ENCODE measurements at regions not wholly inside any gene's neighbourhood (a gene's known extent, or its start where the extent isn't known, plus 50 kb on each side); places are given as distances from the start of the nearest gene placed in this dataset.

DNA sequence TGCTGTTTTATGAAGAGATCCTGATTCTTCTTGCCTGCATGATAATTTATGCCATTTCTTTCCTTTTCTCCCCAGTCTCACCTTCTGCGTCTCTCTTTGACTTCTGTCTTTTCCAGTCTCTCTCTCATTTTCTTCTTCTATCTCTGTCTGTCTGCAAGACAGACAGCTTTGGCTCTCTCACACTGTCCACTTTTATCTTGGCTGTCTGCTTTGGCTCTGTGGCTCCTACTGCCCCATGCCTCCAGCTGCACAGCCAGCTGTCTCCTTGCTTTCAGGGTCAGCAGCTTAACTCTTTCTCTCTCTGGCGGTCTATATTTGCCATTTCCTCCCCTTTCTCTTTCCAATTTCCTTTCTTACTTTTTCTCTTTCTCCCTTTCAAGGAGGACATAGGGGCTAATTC is 971.1 kb upstream of the COX7C start:
- ATAC-seq (no peak), DNase-seq (ENCODE audit: low read depth, low spot score) (no peak)
- in situ Hi-C loops (cut with HindIII; ENCODE audit: low pct_unique_long_range_greater_than_20kb, low sequenced_read_pairs) = no loop called here
- CTCF ChIA-PET = no interaction called here
- intact Hi-C loops (cut with micrococcal nuclease; ENCODE audit: unreplicated experiment) = no loop called here
- no peaks in the 10 kb centered on the region for H3K36me3 ChIP-seq (ENCODE audit: control insufficient read depth, insufficient read depth, low read length)
- BruUV-seq (replicated peaks) = no TSS peak
- no peaks in the 10 kb centered on the region for H3K27me3 ChIP-seq (ENCODE audit: control insufficient read depth, insufficient read depth, low read length)
- H3K9me3 ChIP-seq (ENCODE audit: control insufficient read depth, insufficient read depth, low read depth, low read length) = no peaks in the 10 kb centered on the region
- H3K4me3 ChIP-seq (ENCODE audit: low read depth in 2 of 2, low read length in 2 of 2) = no peak overlapping the region
- no peak overlapping the region for H3K27ac ChIP-seq (ENCODE audit: low read length)
- POLR2A ChIA-PET = no interaction called here
- H3K4me1 ChIP-seq (ENCODE audit: control insufficient read depth, insufficient read depth, low read length) = no peaks in the 10 kb centered on the region
- TF ChIP-seq, protein P1, sequence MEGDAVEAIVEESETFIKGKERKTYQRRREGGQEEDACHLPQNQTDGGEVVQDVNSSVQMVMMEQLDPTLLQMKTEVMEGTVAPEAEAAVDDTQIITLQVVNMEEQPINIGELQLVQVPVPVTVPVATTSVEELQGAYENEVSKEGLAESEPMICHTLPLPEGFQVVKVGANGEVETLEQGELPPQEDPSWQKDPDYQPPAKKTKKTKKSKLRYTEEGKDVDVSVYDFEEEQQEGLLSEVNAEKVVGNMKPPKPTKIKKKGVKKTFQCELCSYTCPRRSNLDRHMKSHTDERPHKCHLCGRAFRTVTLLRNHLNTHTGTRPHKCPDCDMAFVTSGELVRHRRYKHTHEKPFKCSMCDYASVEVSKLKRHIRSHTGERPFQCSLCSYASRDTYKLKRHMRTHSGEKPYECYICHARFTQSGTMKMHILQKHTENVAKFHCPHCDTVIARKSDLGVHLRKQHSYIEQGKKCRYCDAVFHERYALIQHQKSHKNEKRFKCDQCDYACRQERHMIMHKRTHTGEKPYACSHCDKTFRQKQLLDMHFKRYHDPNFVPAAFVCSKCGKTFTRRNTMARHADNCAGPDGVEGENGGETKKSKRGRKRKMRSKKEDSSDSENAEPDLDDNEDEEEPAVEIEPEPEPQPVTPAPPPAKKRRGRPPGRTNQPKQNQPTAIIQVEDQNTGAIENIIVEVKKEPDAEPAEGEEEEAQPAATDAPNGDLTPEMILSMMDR (IDR thresholded peaks at IDR 0.05) = no peak
- TF ChIP-seq POLR2AphosphoS5 (IDR thresholded peaks at IDR 0.05; ENCODE audit: low read depth, low read length) (no peak), SIN3A (IDR thresholded peaks at IDR 0.05; ENCODE audit: borderline replicate concordance, insufficient read depth, low read depth, low read length) (no peak), TCF7L2 (IDR thresholded peaks at IDR 0.05; ENCODE audit: low read depth, low read length) (no peak)
- TF ChIP-seq, protein P2, sequence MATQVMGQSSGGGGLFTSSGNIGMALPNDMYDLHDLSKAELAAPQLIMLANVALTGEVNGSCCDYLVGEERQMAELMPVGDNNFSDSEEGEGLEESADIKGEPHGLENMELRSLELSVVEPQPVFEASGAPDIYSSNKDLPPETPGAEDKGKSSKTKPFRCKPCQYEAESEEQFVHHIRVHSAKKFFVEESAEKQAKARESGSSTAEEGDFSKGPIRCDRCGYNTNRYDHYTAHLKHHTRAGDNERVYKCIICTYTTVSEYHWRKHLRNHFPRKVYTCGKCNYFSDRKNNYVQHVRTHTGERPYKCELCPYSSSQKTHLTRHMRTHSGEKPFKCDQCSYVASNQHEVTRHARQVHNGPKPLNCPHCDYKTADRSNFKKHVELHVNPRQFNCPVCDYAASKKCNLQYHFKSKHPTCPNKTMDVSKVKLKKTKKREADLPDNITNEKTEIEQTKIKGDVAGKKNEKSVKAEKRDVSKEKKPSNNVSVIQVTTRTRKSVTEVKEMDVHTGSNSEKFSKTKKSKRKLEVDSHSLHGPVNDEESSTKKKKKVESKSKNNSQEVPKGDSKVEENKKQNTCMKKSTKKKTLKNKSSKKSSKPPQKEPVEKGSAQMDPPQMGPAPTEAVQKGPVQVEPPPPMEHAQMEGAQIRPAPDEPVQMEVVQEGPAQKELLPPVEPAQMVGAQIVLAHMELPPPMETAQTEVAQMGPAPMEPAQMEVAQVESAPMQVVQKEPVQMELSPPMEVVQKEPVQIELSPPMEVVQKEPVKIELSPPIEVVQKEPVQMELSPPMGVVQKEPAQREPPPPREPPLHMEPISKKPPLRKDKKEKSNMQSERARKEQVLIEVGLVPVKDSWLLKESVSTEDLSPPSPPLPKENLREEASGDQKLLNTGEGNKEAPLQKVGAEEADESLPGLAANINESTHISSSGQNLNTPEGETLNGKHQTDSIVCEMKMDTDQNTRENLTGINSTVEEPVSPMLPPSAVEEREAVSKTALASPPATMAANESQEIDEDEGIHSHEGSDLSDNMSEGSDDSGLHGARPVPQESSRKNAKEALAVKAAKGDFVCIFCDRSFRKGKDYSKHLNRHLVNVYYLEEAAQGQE (IDR thresholded peaks at IDR 0.05; ENCODE audit: insufficient read depth in 1 of 2, low read depth in 2 of 2, low read length in 1 of 2) = no peak

DNA sequence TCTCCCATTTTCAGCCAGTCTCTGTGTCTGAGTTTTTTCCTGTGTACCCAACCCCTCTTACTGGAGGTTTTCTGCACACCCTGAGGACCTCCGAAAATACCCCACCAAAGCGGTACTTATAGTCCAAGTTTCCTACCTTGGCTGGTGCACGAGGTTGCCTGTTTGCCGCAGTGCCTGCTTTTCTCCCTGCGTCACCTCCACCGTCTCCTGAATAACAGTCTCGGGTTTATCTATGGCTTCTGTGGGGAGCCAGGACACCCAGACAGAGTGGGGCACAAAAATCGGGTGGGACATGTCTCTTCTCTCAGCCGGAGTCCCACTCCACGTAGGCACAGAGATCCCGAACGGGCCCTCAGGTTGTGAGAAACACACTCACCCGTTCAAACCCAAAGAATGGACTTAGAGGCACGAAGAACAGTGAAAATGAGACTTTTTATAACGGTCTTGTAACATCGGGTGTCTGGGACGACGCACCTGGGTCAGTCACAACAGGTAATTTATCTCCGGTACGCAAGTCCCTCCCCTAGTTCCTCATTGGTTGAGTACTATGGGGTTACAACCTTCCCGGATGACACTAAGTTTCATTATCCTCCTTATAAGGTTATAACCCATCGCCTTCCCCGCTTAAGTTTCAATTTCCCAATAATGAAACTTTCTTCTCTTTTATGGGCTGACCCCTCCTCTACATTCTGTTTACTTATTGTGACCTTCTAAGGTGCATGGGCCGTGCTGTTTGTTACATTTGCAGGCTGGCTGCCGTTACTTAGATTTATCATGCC is 970.2 kb upstream of the COX7C start:
- BruUV-seq (replicated peaks) = no TSS peak
- ATAC-seq = no peak
- CTCF ChIA-PET = no interaction called here

More for the DNA sequence above, 970.2 kb upstream of the COX7C start:
- Histone ChIP-seq H3K27me3 (ENCODE audit: control insufficient read depth, insufficient read depth, low read length) (no peaks in the 10 kb centered on the region), H3K36me3 (ENCODE audit: control insufficient read depth, insufficient read depth, low read length) (no peaks in the 10 kb centered on the region), H3K27ac (ENCODE audit: low read length) (no peak overlapping the region), H3K4me3 (ENCODE audit: low read depth in 2 of 2, low read length in 2 of 2) (0 out of 4 replicates have a peak overlapping the region, but pooled peaks of 1 of the 2 experiments have one; percentile 4), H3K4me1 (ENCODE audit: control insufficient read depth, insufficient read depth, low read length) (no peaks in the 10 kb centered on the region), H3K9me3 (ENCODE audit: control insufficient read depth, insufficient read depth, low read depth, low read length) (no peaks in the 10 kb centered on the region)
- intact Hi-C loops (cut with micrococcal nuclease; ENCODE audit: unreplicated experiment) (no loop called here), in situ Hi-C loops (cut with HindIII; ENCODE audit: low pct_unique_long_range_greater_than_20kb, low sequenced_read_pairs) (no loop called here)
- POLR2A ChIA-PET = no interaction called here
- no peak for DNase-seq (ENCODE audit: low read depth, low spot score)
- no peak for TF ChIP-seq TCF7L2 (IDR thresholded peaks at IDR 0.05; ENCODE audit: low read depth, low read length)
- TF ChIP-seq, protein P2 (IDR thresholded peaks at IDR 0.05; ENCODE audit: insufficient read depth in 1 of 2, low read depth in 2 of 2, low read length in 1 of 2) = no peak
- TF ChIP-seq SIN3A (IDR thresholded peaks at IDR 0.05; ENCODE audit: borderline replicate concordance, insufficient read depth, low read depth, low read length) = no peak

Measured in Panc1 (cell line).